GM21717 (cell line): ENCODE measurements at regions not wholly inside any gene's neighbourhood (a gene's known extent, or its start where the extent isn't known, plus 50 kb on each side); places are given as distances from the start of the nearest gene placed in this dataset.
"Not testable (repeated sequence)": the region's sequence is repeated elsewhere in the genome, so short reads cannot be mapped to it uniquely, and the experiment has no call there.

Source experiments
- ATAC-seq: cut with Tn5 transposase; IDR thresholded peaks from one replicate; pipeline ENCODE4 v1.9.1; 2021; ENCODE audit warnings: mild to moderate bottlenecking, moderate library complexity; ENCODE audit not compliant: unreplicated experiment

- no peak for ATAC-seq
These were observed 179.5 kb downstream of the HNRNPD start for GRCh38 chr4:82194329-82194728.

DNA sequence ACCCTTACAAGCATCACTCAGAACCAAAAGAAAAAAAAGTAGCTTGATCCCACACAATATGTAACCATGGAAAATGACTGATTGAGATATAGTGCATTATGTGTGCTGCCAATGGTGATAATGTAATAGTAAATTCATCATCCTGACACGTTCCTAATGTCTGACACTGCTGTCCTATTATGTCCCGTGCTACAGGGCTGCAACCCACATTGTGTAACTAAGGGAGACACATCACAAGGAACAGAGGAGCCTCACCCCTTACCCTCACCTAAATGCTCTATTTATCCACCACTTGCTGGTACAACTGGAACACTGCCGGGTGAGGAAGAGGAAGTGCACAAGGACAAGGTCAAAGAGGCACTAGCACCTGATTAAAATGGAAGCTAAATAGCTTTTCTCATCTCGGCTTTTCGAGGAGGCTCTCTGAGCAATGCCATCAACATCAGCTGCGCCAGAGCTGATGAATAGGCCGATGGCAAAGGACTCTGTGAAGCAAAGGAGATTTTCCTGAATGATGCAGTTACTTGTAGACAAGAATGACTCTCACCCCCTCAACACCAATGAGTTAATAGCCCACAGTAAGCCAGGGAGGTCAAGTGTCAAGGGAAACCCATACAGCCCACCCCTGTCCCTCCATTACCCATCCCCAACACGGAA, 181.6 kb downstream of the HNRNPD start:
- ATAC-seq, result no peak

GRCh38 chr4:82181789-82182188, 192.0 kb downstream of the HNRNPD start:
- no peak for ATAC-seq

DNA sequence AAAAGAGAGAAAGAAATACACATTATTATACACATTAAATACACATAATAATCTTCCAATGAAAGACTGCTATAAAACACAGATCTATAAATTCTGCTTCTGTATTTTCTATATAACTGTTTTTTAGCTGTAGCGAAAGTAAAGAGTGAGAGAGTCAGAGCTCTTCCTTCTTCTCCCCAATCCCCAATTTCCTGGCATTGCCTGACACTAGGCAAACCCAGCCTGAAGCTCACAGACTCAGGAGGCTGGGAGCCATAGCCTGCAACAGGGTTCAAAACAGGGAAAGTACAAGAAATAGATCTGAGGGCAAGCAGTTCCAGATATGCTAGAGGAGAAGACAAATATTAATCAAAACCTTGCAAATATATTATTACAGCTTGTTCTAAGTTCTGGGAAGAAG, 201.6 kb downstream of the HNRNPD start:
- ATAC-seq, result no peak

GRCh38 chr4:82171531-82172155, 202.1 kb downstream of the HNRNPD start:
- no peak for ATAC-seq

DNA sequence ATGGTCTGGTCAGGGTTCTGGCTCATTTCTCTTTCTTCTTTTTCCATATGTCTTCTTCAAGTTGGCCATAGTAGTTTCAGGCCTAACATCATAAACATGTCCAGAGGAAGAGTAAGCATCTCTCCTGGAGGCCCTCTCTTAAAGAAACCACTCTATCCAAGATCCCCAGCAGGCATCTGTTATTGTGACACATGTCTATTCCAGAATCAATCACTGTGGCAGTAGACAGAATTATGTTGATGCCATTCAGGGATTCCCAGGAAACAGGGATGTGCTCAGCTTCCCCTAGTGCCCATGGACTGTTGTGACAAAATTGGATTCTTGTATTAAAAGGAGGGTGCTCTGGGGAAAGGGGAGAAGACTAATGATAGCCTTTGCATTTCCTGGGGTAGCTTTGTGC, 224.0 kb downstream of the HNRNPD start:
- no peak for ATAC-seq

- no peak for ATAC-seq
These were observed 227.9 kb downstream of the HNRNPD start for GRCh38 chr4:82145850-82146249.

GRCh38 chr4:82140422-82140821, 233.4 kb downstream of the HNRNPD start:
- no peak for ATAC-seq

DNA sequence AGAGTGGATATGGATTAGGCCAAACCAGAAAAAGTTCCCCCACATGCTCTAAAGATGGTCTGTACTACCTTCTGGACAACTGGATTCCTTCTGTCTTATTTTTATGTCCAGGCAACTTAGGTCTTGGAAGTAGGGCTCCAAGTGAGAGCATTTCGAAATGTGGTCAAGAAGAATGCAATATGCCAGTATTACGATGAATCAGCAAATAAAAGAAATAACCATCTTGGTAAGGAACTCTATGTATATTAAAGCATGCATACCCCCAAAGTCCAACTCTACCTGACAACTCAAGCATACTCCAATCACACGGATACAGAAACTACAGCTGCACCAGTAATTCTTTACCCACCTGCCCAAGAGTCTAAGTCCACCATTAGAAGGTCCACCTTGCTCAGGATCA, 234.5 kb downstream of the HNRNPD start:
- ATAC-seq, result no peak

DNA sequence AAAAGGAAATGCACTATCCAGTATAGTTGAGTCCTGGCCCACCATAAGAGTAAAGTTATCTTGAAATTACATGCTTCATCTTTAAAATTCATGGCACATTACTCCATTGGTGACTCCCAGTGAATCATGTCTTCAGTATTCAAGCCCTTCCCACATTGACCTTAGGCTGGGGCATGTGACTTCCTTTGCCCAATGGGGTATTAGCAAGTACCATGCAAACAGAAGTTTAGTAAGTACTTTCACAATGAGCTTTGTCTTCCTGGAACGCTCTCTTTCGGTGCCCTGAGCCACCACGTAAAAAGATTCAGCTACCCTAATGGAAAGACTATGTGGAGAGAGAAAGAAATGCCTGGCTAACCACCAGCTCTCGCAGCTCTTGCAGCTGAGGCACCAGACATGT, 235.4 kb downstream of the HNRNPD start:
- no peak for ATAC-seq

DNA sequence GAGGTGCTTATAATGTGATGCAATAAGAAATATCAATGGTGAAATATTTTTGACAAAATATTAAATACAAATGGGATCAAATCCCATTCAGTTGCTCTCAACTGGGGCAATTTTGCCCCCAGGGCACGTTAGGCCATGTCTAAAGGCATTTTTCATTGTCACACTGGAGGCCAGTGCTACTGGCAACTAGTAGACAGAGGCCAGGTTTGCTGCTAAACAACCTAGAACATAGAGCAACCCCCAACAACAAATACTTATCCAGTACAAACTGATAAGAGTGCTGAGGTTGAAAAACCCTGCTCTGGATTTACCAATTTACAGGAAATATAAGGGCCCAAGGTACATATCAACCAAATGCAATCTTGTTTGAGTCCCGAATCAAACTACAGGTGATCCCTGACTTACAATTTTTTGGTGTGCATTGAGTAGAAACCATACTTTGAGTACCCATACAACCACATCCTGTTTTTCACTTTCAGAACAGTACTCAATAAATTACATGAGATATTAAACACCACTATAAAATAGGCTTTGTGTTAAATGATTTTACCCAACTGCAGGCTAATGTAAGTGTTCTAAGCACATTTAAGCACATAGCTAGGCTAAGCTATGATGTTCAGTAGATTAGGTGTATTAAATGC, 237.5 kb downstream of the HNRNPD start:
- ATAC-seq, result no peak

DNA sequence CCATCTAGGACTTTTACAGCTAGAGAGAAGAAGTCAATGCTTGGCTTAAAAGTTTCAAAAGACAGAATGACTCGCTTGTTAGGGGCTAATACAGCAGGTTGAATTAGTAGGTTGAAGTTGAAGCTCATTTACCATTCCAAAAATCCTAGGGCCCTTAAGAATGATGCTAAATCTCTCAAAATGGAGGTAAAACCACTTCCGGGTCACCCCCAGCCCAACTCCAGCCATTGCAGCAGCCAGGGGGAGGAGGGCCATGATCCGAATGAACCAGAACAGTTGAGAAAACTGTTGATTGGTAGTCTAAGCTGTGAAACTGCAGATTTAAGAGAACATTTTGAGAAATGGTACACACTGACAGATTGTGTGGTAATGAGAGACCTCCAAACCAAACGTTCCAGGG, 245.4 kb downstream of the HNRNPD start:
- ATAC-seq, result no peak

GRCh38 chr4:82126512-82127040, 247.2 kb downstream of the HNRNPD start:
- ATAC-seq, result no peak

- no peak for ATAC-seq
These were observed 247.9 kb downstream of the HNRNPD start for GRCh38 chr4:82125787-82126297.

DNA sequence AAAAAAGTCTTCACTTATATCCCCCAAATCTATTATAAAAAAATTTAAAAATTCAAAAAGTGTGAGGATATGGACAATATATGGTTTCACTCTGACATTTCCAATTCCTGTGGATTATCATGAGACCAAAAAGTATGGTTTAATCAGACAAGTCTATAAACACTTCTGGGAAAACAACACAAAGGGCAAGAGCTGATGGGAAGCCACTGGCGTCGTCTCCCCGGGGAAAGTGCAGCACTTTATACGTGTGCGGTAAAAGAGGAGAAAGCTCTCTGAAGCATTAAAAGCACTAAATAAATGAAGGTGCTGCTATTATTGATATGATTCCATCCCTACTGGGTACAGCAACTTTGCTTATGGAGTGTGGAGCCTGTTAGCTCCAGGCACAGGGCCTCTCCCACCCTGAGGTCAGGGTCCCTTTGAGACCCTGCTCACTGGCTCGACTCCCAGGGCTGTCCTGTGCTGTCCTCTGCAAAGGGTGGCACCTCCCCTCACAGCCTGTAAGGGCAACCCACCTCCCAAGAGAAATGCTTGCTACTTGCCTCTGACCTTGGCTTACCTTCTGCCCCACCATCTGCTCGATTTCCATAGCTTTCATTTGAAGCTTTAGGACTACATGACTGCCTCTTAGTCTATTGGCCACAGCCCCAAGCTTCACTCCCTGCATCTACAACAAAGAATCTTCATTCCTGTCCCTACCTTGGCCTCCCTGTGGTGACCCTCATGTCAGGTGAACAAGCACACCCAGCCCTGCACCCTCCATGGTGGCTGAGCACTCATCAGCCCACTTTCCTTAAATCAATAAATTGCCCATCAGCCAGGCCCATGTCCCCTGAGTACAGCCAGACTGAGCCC, 248.6 kb downstream of the HNRNPD start:
- no peak for ATAC-seq

- ATAC-seq, result no peak
These were observed 249.4 kb downstream of the HNRNPD start for GRCh38 chr4:82124365-82124764.

DNA sequence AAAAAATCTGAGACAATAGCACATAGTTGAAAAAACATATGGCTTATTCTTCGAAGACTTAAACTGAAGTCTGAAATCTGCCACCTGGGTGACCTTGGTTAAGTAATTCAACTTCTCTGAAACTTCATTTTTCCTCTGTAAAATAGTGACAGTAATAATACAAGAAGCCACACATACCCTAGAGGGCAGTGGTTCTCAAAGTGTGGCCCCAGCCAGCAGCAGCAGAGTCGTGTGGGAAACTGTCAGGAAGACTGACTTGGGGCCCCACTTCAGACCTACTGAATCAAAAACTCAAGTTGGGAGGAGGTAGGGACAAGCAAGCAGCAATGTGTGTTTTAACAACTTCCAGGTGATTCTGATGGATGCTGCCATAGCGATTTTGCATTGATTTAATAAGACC, 249.9 kb downstream of the HNRNPD start:
- ATAC-seq, result no peak

- ATAC-seq, result not testable (repeated sequence)
These were observed 258.6 kb downstream of the HNRNPD start for GRCh38 chr4:82115183-82115582.

GRCh38 chr4:82108506-82108905, 265.3 kb downstream of the HNRNPD start:
- ATAC-seq, result no peak

GRCh38 chr4:82104578-82104977, 269.2 kb downstream of the HNRNPD start:
- no peak for ATAC-seq
